Tibial nerve (tissue), 3 donors: ENCODE measurements at regions not wholly inside any gene's neighbourhood (a gene's known extent, or its start where the extent isn't known, plus 50 kb on each side); places are given as distances from the start of the nearest gene placed in this dataset.

Experiments
- CTCF ChIP-seq, 5 experiments: fragments of 200-600 bp in 3 of 5; fragments of 450-650 bp in 2 of 5; sonication (generic) in 3 of 5; IDR thresholded peaks; one replicate each; pipeline ENCODE4 v1.5.1; 2016 to 2019; ENCODE audit warnings: antibody characterized with exemption in 5 of 5, mild to moderate bottlenecking in 3 of 5, moderate library complexity in 2 of 5
- POLR2A ChIP-seq, 2 donors: fragments of 450-650 bp; IDR thresholded peaks; one replicate each; pipeline ENCODE4 v1.6.1; 2017; ENCODE audit warnings: antibody characterized with exemption in 2 of 2, mild to moderate bottlenecking in 2 of 2, moderate library complexity in 2 of 2

- TF ChIP-seq CTCF (IDR thresholded peaks at IDR 0.05) (no peak), POLR2A (IDR thresholded peaks at IDR 0.05) (no peak)
Observed at GRCh38 chr5:56294354-56294753, 61.2 kb upstream of the ANKRD55 start.
